Erythroblast (primary cell): ENCODE measurements at regions not wholly inside any gene's neighbourhood (a gene's known extent, or its start where the extent isn't known, plus 50 kb on each side); places are given as distances from the start of the nearest gene placed in this dataset.

ENCODE experiments used
- GATA1 ChIP-seq: IDR thresholded peaks from 2 replicates; pipeline ENCODE4 v1.6.1; 2011; ENCODE audit warnings: low read depth, mild to moderate bottlenecking, control low read depth, low read length, moderate library complexity
- POLR2A ChIP-seq: IDR thresholded peaks from 2 replicates; pipeline ENCODE4 v1.6.1; 2011; ENCODE audit warnings: mild to moderate bottlenecking, low read length

DNA sequence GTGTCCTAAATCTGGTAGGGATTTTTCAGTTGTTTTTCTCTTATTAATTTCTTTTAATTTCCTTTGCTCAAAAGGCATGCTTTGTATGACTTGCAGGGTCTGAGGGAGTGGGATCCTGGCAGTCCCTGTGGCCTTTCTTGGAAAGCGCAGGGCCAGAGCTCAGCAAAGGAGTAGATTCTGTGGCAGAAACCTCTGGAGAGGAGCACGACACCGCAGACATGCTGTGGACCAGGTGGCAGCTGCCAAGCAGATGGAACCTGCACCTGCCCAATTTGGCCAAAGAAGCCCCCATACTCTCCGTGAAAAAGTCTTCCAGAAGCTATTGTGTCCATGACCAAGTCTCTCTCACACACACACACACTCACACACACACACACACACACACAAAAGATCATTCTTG is 78.9 kb upstream of the FGF3 start:
- TF ChIP-seq POLR2A (no peak), GATA1 (no peak)
